ENCODE measurements at regions not wholly inside any gene's neighbourhood (a gene's known extent, or its start where the extent isn't known, plus 50 kb on each side); places are given as distances from the start of the nearest gene placed in this dataset.

- TF ChIP-seq CEBPB (IDR thresholded peaks at IDR 0.05; ENCODE audit: low read depth): no peak
- no peak for TF ChIP-seq EZH2 (IDR thresholded peaks at IDR 0.05)
- TF ChIP-seq CTCF (IDR thresholded peaks at IDR 0.05 in 2 of 3, conservative IDR thresholded peaks at IDR 0.05 in 1 of 3; ENCODE audit: borderline replicate concordance in 1 of 3, insufficient read depth in 1 of 3, low read depth in 2 of 3, low read length in 2 of 3): no peak
- no peak for TF ChIP-seq ATF3 (IDR thresholded peaks at IDR 0.05)
- TF ChIP-seq POLR2A (IDR thresholded peaks at IDR 0.05; ENCODE audit: borderline replicate concordance, extremely low read depth, insufficient read depth, insufficient read length): no peak
- TF ChIP-seq EZH2phosphoT487 (IDR thresholded peaks at IDR 0.05; ENCODE audit: borderline replicate concordance): no peak
- no peak for TF ChIP-seq JUND (IDR thresholded peaks at IDR 0.05)
- TF ChIP-seq RAD21 (IDR thresholded peaks at IDR 0.05; ENCODE audit: low read depth): no peak
- TF ChIP-seq MAX (IDR thresholded peaks at IDR 0.05): no peak
- TF ChIP-seq SIN3A (IDR thresholded peaks at IDR 0.05; ENCODE audit: low read depth): no peak
- no peak for TF ChIP-seq POLR2AphosphoS5 (IDR thresholded peaks at IDR 0.05; ENCODE audit: low read depth, low read length)
- no peak for TF ChIP-seq ELF1 (IDR thresholded peaks at IDR 0.05; ENCODE audit: borderline replicate concordance, low read depth)
- TF ChIP-seq ZNF274 (IDR thresholded peaks at IDR 0.05; ENCODE audit: low read depth, low read length): no peak
- TF ChIP-seq FOSL1 (IDR thresholded peaks at IDR 0.05; ENCODE audit: low read depth): no peak
Observed at GRCh38 chr2:21381421-21381820, 257.7 kb downstream of the TDRD15 start.
